HEK293 (cell line): ENCODE measurements at regions not wholly inside any gene's neighbourhood (a gene's known extent, or its start where the extent isn't known, plus 50 kb on each side); places are given as distances from the start of the nearest gene placed in this dataset.
"Not testable (repeated sequence)": the region's sequence is repeated elsewhere in the genome, so short reads cannot be mapped to it uniquely, and the experiment has no call there.

ENCODE experiments used
- CTCF ChIP-seq: fragments of 450-650 bp; formaldehyde crosslinking; IDR thresholded peaks from 2 replicates; pipeline ENCODE4 v1.5.1; 2016; ENCODE audit warnings: missing biosample characterization, missing genetic modification characterization
- GLIS2 ChIP-seq: fragments of 450-650 bp; formaldehyde crosslinking; IDR thresholded peaks from 2 replicates; pipeline ENCODE4 v1.5.1; 2016; ENCODE audit warnings: missing biosample characterization, missing genetic modification characterization

GRCh38 chr5:125487652-125488051 lies 741.2 kb upstream of the ZNF608 start:
- TF ChIP-seq CTCF; GLIS2 (tag by site-specific recombination): not testable (repeated sequence)
